Esophagus muscularis mucosa (tissue), 4 donors: ENCODE measurements at regions not wholly inside any gene's neighbourhood (a gene's known extent, or its start where the extent isn't known, plus 50 kb on each side); places are given as distances from the start of the nearest gene placed in this dataset.

Source experiments
- CTCF ChIP-seq, 3 experiments: fragments of 200-600 bp in 2 of 3; fragments of 450-650 bp in 1 of 3; sonication (generic) in 2 of 3; IDR thresholded peaks; one replicate each; pipeline ENCODE4 v1.5.1; 2017 to 2019; ENCODE audit warnings: antibody characterized with exemption in 3 of 3, mild to moderate bottlenecking in 2 of 3, moderate library complexity in 1 of 3
- EP300 ChIP-seq: sonication (generic); formaldehyde crosslinking; IDR thresholded peaks from one replicate; pipeline ENCODE4 v1.6.1; 2017; ENCODE audit warnings: antibody characterized with exemption
- POLR2A ChIP-seq: fragments of 450-650 bp; IDR thresholded peaks from one replicate; pipeline ENCODE4 v1.6.1; 2017; ENCODE audit warnings: antibody characterized with exemption, moderate library complexity, mild to moderate bottlenecking, low read depth
- POLR2AphosphoS5 ChIP-seq, 2 donors: sonication (generic); formaldehyde crosslinking; IDR thresholded peaks; one replicate each; pipeline ENCODE4 v1.6.1; 2017; ENCODE audit warnings: antibody characterized with exemption in 2 of 2

- no peak for TF ChIP-seq POLR2A
- TF ChIP-seq CTCF (IDR thresholded peaks at IDR 0.05): no peak
- no peak for TF ChIP-seq EP300
- no peak for TF ChIP-seq POLR2AphosphoS5 (IDR thresholded peaks at IDR 0.05)
These were observed 145.6 kb upstream of the RNF32 start for GRCh38 chr7:156494960-156495359.
